GM06990 (cell line): ENCODE measurements at regions not wholly inside any gene's neighbourhood (a gene's known extent, or its start where the extent isn't known, plus 50 kb on each side); places are given as distances from the start of the nearest gene placed in this dataset.

ENCODE experiments used
- DNase-seq: peaks from one replicate; pipeline ENCODE4 v3.0.0-alpha.2; 2011; ENCODE audit not compliant: insufficient read length; ENCODE audit errors: extremely low read depth
- H3K27me3 ChIP-seq: replicated peaks from 2 replicates; pipeline ENCODE4 v1.6.0; 2011; ENCODE audit warnings: low read length; ENCODE audit not compliant: control insufficient read depth, insufficient read depth
- H3K36me3 ChIP-seq: 2 replicates; pipeline ENCODE4 v1.5.1; 2011; ENCODE audit warnings: low read length; ENCODE audit not compliant: control insufficient read depth, insufficient read depth
- H3K4me3 ChIP-seq: replicated peaks from 2 replicates; pipeline ENCODE4 v1.5.1; 2011; ENCODE audit warnings: low read depth, mild to moderate bottlenecking, control low read depth, low read length
- TF ChIP-seq, protein P1 (sequence below): IDR thresholded peaks from 2 replicates; pipeline ENCODE4 v1.5.1; 2011; ENCODE audit warnings: low read length, control low read depth, mild to moderate bottlenecking, inconsistent platforms; ENCODE audit not compliant: insufficient read depth, poor library complexity, severe bottlenecking

DNA sequence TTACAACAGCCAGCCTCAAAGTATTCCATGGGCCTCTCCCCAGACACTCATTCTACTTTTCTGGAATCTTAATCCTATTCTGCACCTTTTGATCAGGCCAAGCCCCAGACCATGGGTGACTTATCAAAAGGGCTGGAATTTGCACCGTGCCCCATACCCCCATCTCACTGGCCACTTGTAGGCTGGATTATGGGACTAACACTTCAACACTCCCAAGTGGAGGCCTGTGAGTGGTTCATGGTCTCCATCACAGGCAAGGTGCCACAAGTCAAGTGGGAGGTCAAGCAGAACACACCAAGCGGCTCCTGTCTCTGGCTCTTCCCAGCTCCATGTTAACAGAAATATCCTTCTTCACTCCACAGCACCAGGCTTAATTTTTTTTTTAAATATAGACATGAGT is 212.3 kb upstream of the HEY2 start:
- no peaks in the 10 kb centered on the region for H3K27me3 ChIP-seq
- no peaks in the 10 kb centered on the region for H3K36me3 ChIP-seq
- H3K4me3 ChIP-seq, result no peak overlapping the region
- TF ChIP-seq, protein P1, sequence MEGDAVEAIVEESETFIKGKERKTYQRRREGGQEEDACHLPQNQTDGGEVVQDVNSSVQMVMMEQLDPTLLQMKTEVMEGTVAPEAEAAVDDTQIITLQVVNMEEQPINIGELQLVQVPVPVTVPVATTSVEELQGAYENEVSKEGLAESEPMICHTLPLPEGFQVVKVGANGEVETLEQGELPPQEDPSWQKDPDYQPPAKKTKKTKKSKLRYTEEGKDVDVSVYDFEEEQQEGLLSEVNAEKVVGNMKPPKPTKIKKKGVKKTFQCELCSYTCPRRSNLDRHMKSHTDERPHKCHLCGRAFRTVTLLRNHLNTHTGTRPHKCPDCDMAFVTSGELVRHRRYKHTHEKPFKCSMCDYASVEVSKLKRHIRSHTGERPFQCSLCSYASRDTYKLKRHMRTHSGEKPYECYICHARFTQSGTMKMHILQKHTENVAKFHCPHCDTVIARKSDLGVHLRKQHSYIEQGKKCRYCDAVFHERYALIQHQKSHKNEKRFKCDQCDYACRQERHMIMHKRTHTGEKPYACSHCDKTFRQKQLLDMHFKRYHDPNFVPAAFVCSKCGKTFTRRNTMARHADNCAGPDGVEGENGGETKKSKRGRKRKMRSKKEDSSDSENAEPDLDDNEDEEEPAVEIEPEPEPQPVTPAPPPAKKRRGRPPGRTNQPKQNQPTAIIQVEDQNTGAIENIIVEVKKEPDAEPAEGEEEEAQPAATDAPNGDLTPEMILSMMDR, result no peak
- DNase-seq, result no peak

DNA sequence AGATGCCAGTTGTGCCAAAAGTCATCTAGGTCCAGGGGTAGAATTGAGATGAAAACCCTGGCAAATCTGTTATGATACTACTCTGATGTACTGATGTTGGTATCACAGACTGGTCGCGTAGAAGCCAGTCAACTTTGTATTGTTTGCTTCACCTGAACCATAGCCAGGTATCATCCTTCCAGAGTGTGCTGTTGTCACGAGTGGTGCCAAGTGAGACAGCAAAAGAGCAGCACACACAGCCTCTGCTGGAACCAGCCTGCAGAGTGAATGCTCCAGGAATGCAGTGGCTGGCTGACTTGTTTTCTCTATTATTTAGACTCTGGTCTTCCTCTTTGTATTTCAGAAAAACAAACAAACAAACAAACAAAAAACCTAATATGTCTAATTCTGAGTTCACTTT is 209.5 kb upstream of the HEY2 start:
- no peak for DNase-seq
- H3K4me3 ChIP-seq, result no peak overlapping the region
- TF ChIP-seq, protein P1, result no peak
- no peaks in the 10 kb centered on the region for H3K27me3 ChIP-seq
- H3K36me3 ChIP-seq, result no peaks in the 10 kb centered on the region

DNA sequence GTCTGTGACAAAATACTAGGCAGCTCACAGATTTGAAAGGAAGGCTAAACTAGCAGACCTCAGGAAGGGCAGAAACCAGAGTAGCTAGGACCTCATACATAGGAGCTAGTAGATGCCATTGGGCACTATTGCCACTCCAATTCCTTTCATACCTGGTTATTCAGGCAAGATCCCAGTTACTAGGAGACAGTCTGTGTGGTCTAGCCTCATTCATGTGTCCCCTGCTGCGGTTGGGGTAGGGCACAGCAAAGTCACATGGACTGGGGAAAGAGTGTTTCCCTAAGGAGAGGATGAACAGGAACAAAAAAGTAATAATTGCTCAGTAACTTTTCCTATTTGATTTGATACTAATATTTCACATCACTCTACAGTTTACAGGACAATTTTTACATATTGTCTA is 204.6 kb upstream of the HEY2 start:
- Histone ChIP-seq H3K36me3 (no peaks in the 10 kb centered on the region), H3K4me3 (no peak overlapping the region), H3K27me3 (no peaks in the 10 kb centered on the region)
- DNase-seq, result no peak
- TF ChIP-seq, protein P1, result no peak

DNA sequence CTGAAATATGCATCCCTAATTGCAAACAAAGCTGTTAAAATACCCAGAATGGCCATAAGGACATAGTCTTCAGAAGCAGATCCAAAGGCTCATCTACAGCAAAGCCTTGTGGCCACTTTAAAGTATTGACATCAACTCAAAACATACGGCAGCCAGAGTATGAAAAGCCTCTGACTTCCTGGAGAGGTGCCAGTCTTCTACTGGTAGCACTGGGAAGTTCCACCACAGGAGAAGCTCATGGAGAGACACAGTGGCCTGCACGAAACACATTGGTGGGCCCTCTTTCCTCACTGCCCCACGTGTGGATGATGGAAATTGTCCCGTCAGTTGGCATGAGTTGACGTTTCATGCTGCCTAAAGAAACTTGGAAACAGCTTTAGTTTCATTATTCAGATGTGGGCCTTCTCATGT is 202.6 kb upstream of the HEY2 start:
- H3K27me3 ChIP-seq, result no peaks in the 10 kb centered on the region
- TF ChIP-seq, protein P1, result no peak
- H3K36me3 ChIP-seq, result no peaks in the 10 kb centered on the region
- H3K4me3 ChIP-seq, result no peak overlapping the region
- no peak for DNase-seq

DNA sequence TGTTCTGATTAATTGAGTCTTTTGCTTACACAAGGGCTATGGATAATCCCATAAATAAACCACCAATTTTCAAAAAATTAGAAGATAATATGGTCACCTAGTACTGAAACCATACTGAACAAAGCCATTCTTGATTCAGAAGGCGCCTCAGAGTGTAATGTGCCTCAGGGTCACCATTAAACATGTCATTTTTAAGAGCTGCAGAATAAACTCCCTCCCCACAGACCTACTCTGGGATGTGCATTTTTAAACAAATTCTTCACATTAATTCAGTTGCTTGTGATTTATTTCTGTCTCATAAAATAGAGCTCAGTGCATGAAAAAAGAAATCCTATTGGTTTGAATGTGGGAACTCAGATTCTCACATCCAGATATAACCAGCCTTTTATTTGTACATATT is 202.1 kb upstream of the HEY2 start:
- no peaks in the 10 kb centered on the region for H3K36me3 ChIP-seq
- H3K4me3 ChIP-seq, result no peak overlapping the region
- DNase-seq, result no peak
- no peaks in the 10 kb centered on the region for H3K27me3 ChIP-seq
- TF ChIP-seq, protein P1, result no peak

DNA sequence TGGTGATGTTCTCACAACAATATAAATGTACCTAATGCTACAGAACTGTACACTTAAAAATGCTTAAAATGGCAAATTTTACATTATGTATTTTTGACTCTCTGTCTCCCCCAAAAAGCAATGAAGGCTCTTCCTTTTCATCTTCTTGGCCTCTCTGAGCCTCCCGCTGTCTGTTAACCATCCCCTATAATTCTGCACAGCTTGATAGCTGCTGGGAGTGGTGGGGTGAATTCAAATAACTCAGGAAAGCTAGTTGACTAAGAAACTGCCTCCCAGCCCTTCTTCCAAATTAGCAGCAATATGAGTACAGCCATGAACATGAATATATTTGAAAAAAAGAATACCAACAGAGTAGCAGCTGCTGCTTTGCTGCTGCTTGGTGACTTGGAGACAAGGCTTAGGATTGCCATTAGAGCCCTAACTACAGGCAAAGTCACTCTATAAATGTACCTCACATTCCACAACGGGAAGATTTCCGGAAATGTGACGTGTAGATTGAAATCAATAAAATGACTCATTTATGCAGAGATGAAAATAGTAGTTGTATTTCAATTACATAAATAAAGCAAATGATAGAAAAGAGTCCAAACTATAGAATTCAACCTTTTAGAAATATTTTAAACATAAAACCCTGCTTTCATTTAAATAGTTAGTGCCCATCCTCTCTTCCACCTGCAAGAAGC is 200.1 kb upstream of the HEY2 start:
- DNase-seq, result no peak
- TF ChIP-seq, protein P1, result no peak
- Histone ChIP-seq H3K36me3 (no peaks in the 10 kb centered on the region), H3K27me3 (no peaks in the 10 kb centered on the region), H3K4me3 (no peak overlapping the region)
